Neural progenitor cell (in vitro differentiated cells): ENCODE measurements at regions not wholly inside any gene's neighbourhood (a gene's known extent, or its start where the extent isn't known, plus 50 kb on each side); places are given as distances from the start of the nearest gene placed in this dataset.

Experiments used
- DNase-seq: peaks from one replicate; pipeline ENCODE4 v3.0.0-alpha.2; 2016; ENCODE audit warnings: low spot score
- H2AFZ ChIP-seq: fragments of 200-600 bp; sonication (generic); replicated peaks from 2 replicates; pipeline ENCODE4 v1.6.1; 2016; ENCODE audit warnings: antibody characterized with exemption
- H3F3A ChIP-seq: fragments of 200-600 bp; sonication (generic); 2 replicates; pipeline ENCODE4 v1.6.1; 2016; ENCODE audit warnings: antibody characterized with exemption, low read depth
- H3K27ac ChIP-seq: fragments of 200-600 bp; sonication (generic); 2 replicates; pipeline ENCODE4 v1.5.1; 2016; ENCODE audit warnings: mild to moderate bottlenecking
- H3K27me3 ChIP-seq: fragments of 200-600 bp; sonication (generic); 2 replicates; pipeline ENCODE4 v1.6.1; 2016; ENCODE audit warnings: mild to moderate bottlenecking, moderate library complexity
- H3K36me3 ChIP-seq: fragments of 200-600 bp; sonication (generic); 2 replicates; pipeline ENCODE4 v1.5.1; 2016
- H3K4me1 ChIP-seq: fragments of 200-600 bp; sonication (generic); 2 replicates; pipeline ENCODE4 v1.6.1; 2016; ENCODE audit warnings: mixed run types
- H3K4me2 ChIP-seq: fragments of 200-600 bp; sonication (generic); 2 replicates; pipeline ENCODE4 v1.6.1; 2016
- H3K4me3 ChIP-seq: fragments of 200-600 bp; sonication (generic); 2 replicates; pipeline ENCODE4 v1.5.1; 2016
- H3K79me2 ChIP-seq: fragments of 200-600 bp; sonication (generic); 2 replicates; pipeline ENCODE4 v1.6.1; 2016; ENCODE audit warnings: low read depth
- H3K9ac ChIP-seq: fragments of 200-600 bp; sonication (generic); 2 replicates; pipeline ENCODE4 v1.6.1; 2016
- H3K9me3 ChIP-seq: fragments of 200-600 bp; sonication (generic); 2 replicates; pipeline ENCODE4 v1.5.1; 2016; ENCODE audit warnings: low read depth
- H4K20me1 ChIP-seq: fragments of 200-600 bp; sonication (generic); 2 replicates; pipeline ENCODE4 v1.6.1; 2016; ENCODE audit warnings: low read depth
- H3K27ac Mint-ChIP-seq: 3 replicates; pipeline ENCODE4 v1.8.0; 2021; ENCODE audit warnings: mixed read lengths
- H3K27me3 Mint-ChIP-seq: 2 replicates; pipeline ENCODE4 v1.8.0; 2022; ENCODE audit warnings: low read depth, mild to moderate bottlenecking, inconsistent platforms, moderate library complexity, mixed read lengths; ENCODE audit not compliant: insufficient read depth
- H3K36me3 Mint-ChIP-seq: 3 replicates; pipeline ENCODE4 v1.8.0; 2021; ENCODE audit warnings: mixed read lengths
- H3K4me1 Mint-ChIP-seq: 3 replicates; pipeline ENCODE4 v1.8.0; 2021; ENCODE audit warnings: mixed read lengths
- H3K4me3 Mint-ChIP-seq: 3 replicates; pipeline ENCODE4 v1.8.0; 2021; ENCODE audit warnings: mild to moderate bottlenecking, moderate library complexity, mixed read lengths
- H3K9me3 Mint-ChIP-seq: 3 replicates; pipeline ENCODE4 v1.8.0; 2020; ENCODE audit warnings: mixed read lengths
- EZH2 ChIP-seq: fragments of 200-600 bp; sonication (generic); IDR thresholded peaks from 2 replicates; pipeline ENCODE4 v1.6.1; 2017; ENCODE audit warnings: antibody characterized with exemption, mild to moderate bottlenecking, moderate library complexity
- EZH2phosphoT487 ChIP-seq: fragments of 200-600 bp; sonication (generic); IDR thresholded peaks from 2 replicates; pipeline ENCODE4 v1.6.1; 2017; ENCODE audit warnings: antibody characterized with exemption
- TF ChIP-seq, protein P1 (sequence below): fragments of 200-600 bp; sonication (generic); IDR thresholded peaks from 2 replicates; pipeline ENCODE4 v1.5.1; 2017; ENCODE audit warnings: antibody characterized with exemption, mild to moderate bottlenecking

DNA sequence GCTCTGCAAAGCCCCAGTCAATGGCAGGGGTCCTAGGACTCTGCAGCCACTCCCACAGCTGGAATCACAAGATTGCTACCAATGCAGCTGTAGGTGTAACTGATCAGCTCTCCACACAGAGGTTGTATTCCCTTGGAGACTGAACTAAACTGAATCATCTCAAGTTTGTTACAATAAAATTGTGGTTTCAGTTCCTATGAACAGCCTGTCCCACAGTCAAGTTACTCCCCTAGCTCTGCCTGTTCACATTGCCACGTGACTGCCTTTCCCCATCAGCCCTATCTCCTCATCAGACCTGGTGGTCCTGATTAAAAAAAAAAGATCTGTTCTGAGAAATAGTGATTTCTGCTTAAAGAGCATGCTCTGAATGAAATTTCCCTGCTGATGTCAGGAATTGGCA is 287.9 kb upstream of the NBEA start:
- Histone ChIP-seq H3K4me1 (peaks cover 11% of the 10 kb centered on the region), H3K27me3 (no peaks in the 10 kb centered on the region), H3K4me2 (no peak overlapping the region), H3K79me2 (no peaks in the 10 kb centered on the region), H3K27ac (no peak overlapping the region), H3K9ac (no peak overlapping the region), H3K4me3 (no peak overlapping the region), H3K9me3 (peaks cover 3% of the 10 kb centered on the region), H4K20me1 (no peaks in the 10 kb centered on the region), H2AFZ (peak overlapping the region; percentile 56), H3K36me3 (no peaks in the 10 kb centered on the region), H3F3A (no peaks in the 10 kb centered on the region)
- H3K27me3 Mint-ChIP-seq, result no peaks in the 10 kb centered on the region
- H3K9me3 Mint-ChIP-seq, result peaks cover 14% of the 10 kb centered on the region
- no peak for DNase-seq
- H3K36me3 Mint-ChIP-seq, result no peaks in the 10 kb centered on the region
- H3K27ac Mint-ChIP-seq, result peak overlapping the region; percentile 54
- TF ChIP-seq EZH2phosphoT487 (no peak), EZH2 (no peak)
- TF ChIP-seq, protein P1, sequence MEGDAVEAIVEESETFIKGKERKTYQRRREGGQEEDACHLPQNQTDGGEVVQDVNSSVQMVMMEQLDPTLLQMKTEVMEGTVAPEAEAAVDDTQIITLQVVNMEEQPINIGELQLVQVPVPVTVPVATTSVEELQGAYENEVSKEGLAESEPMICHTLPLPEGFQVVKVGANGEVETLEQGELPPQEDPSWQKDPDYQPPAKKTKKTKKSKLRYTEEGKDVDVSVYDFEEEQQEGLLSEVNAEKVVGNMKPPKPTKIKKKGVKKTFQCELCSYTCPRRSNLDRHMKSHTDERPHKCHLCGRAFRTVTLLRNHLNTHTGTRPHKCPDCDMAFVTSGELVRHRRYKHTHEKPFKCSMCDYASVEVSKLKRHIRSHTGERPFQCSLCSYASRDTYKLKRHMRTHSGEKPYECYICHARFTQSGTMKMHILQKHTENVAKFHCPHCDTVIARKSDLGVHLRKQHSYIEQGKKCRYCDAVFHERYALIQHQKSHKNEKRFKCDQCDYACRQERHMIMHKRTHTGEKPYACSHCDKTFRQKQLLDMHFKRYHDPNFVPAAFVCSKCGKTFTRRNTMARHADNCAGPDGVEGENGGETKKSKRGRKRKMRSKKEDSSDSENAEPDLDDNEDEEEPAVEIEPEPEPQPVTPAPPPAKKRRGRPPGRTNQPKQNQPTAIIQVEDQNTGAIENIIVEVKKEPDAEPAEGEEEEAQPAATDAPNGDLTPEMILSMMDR, result no peak
- H3K4me1 Mint-ChIP-seq, result peaks cover 3% of the 10 kb centered on the region
- H3K4me3 Mint-ChIP-seq, result no peak overlapping the region

DNA sequence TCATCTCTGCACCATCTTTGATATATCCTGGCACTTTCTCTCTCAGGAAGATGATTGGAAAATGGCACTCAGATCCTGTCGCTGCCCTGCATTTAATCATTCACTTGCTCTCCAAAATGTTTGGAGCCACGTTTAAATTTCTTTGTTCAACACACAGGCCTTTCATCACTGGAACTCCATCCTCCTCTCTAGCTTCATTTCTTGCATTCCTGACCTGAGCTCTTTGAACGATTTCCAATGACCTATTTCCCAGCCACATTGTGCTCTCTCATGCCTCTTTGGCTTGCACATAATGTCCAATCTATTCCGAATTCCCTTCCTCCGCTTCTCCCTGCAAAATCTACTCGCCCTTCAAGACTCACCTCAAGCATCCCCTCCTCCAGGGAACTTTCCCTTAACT is 287.4 kb upstream of the NBEA start:
- H3K36me3 ChIP-seq, result no peaks in the 10 kb centered on the region
- H3K27ac ChIP-seq, result no peak overlapping the region
- H4K20me1 ChIP-seq, result no peaks in the 10 kb centered on the region
- H3K4me3 Mint-ChIP-seq, result no peak overlapping the region
- H3K4me2 ChIP-seq, result no peak overlapping the region
- no peaks in the 10 kb centered on the region for H3K79me2 ChIP-seq
- H3F3A ChIP-seq, result no peaks in the 10 kb centered on the region
- peak; percentile 18 for DNase-seq
- H3K9me3 ChIP-seq, result peaks cover 3% of the 10 kb centered on the region
- H3K9ac ChIP-seq, result no peak overlapping the region
- H3K4me1 ChIP-seq, result peaks cover 11% of the 10 kb centered on the region
- peaks cover 3% of the 10 kb centered on the region for H3K4me1 Mint-ChIP-seq
- no peak overlapping the region for H2AFZ ChIP-seq
- TF ChIP-seq, protein P1, result no peak
- TF ChIP-seq EZH2 (no peak), EZH2phosphoT487 (no peak)
- no peak overlapping the region for H3K4me3 ChIP-seq
- peaks cover 14% of the 10 kb centered on the region for H3K9me3 Mint-ChIP-seq
- no peaks in the 10 kb centered on the region for H3K27me3 ChIP-seq
- no peaks in the 10 kb centered on the region for H3K36me3 Mint-ChIP-seq
- H3K27me3 Mint-ChIP-seq, result no peaks in the 10 kb centered on the region
- H3K27ac Mint-ChIP-seq, result no peak overlapping the region

DNA sequence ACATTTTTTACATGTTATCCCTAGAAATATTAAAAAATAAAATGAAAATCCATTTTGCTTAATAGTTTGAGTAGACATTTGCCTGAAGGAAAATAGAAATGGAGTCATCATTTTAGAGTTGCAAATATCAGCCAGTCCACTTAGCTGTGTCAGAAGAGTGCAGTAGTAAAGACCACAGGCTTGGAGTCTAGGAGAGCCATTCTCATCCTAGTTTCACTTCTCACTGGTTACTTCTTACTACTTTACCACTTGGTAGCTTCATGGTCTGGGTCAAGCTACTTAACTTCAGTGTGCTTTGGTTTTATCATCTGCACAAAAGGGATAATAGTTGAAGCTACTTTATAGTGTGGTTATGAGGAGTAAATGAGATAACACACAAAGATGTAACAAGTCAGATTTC is 286.5 kb upstream of the NBEA start:
- TF ChIP-seq EZH2, result no peak
- TF ChIP-seq, protein P1, result no peak
- Histone ChIP-seq H3K4me3 (no peak overlapping the region), H3K27ac (no peak overlapping the region), H3K4me2 (no peak overlapping the region), H3F3A (no peaks in the 10 kb centered on the region), H3K27me3 (no peaks in the 10 kb centered on the region), H2AFZ (no peak overlapping the region), H3K4me1 (peaks cover 11% of the 10 kb centered on the region), H3K9ac (no peak overlapping the region), H4K20me1 (no peaks in the 10 kb centered on the region), H3K9me3 (peaks cover 3% of the 10 kb centered on the region), H3K79me2 (no peaks in the 10 kb centered on the region), H3K36me3 (no peaks in the 10 kb centered on the region)
- H3K4me3 Mint-ChIP-seq, result no peak overlapping the region
- no peak overlapping the region for H3K27ac Mint-ChIP-seq
- peaks cover 3% of the 10 kb centered on the region for H3K4me1 Mint-ChIP-seq
- no peaks in the 10 kb centered on the region for H3K36me3 Mint-ChIP-seq
- H3K27me3 Mint-ChIP-seq, result no peaks in the 10 kb centered on the region
- peaks cover 14% of the 10 kb centered on the region for H3K9me3 Mint-ChIP-seq
- DNase-seq, result no peak

DNA sequence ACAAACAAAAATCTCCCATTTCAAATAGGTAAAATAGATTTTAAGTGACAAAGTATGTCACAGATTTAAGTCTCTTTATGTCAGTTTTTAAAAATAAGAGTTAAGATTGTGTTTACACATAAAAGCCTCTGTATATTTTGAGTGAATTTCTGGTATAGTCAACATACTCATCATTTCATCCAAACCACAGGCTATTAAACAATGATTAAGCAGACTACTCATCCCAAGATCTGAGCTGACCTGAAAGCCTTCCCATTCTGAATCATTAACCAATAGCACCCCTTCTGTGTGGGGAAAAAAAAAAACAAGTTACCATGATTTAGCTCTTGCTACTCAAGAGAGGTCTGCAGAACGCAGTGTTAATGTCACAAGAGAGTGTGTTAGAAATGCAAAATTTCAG is 284.4 kb upstream of the NBEA start:
- no peak overlapping the region for H2AFZ ChIP-seq
- H3K27ac ChIP-seq, result no peak overlapping the region
- Mint-ChIP-seq H3K4me1 (peaks cover 3% of the 10 kb centered on the region), H3K4me3 (no peak overlapping the region), H3K9me3 (peaks cover 6% of the 10 kb centered on the region), H3K36me3 (no peaks in the 10 kb centered on the region), H3K27ac (no peak overlapping the region), H3K27me3 (no peaks in the 10 kb centered on the region)
- no peak for TF ChIP-seq EZH2phosphoT487
- TF ChIP-seq EZH2, result no peak
- H3K79me2 ChIP-seq, result no peaks in the 10 kb centered on the region
- H3K36me3 ChIP-seq, result no peaks in the 10 kb centered on the region
- H3K4me3 ChIP-seq, result no peak overlapping the region
- no peak overlapping the region for H3K9ac ChIP-seq
- H4K20me1 ChIP-seq, result no peaks in the 10 kb centered on the region
- H3K27me3 ChIP-seq, result no peaks in the 10 kb centered on the region
- no peaks in the 10 kb centered on the region for H3K9me3 ChIP-seq
- no peak for DNase-seq
- H3F3A ChIP-seq, result no peaks in the 10 kb centered on the region
- peaks cover 11% of the 10 kb centered on the region for H3K4me1 ChIP-seq
- no peak overlapping the region for H3K4me2 ChIP-seq
